ENCODE measurements at regions not wholly inside any gene's neighbourhood (a gene's known extent, or its start where the extent isn't known, plus 50 kb on each side); places are given as distances from the start of the nearest gene placed in this dataset.
A peak's percentile ranks its signal among the peaks of the same experiment; 100 is the strongest.

GRCh38 chr4:71184195-71184781 is 154.5 kb upstream of the SLC4A4 start:
- peak; percentile 43 for TF ChIP-seq CTCF (IDR thresholded peaks at IDR 0.05; ENCODE audit: extremely low read depth, missing control alignments)
- DNase-seq (ENCODE audit: low spot score) = peak; percentile 80

GRCh38 chr4:71185037-71185436 is 153.8 kb upstream of the SLC4A4 start:
- no peak for TF ChIP-seq CTCF (IDR thresholded peaks at IDR 0.05; ENCODE audit: extremely low read depth, missing control alignments)
- DNase-seq (ENCODE audit: low spot score) = no peak

GRCh38 chr4:71186257-71186565 is 152.6 kb upstream of the SLC4A4 start:
- no peak for DNase-seq (ENCODE audit: low spot score)
- no peak for TF ChIP-seq CTCF (IDR thresholded peaks at IDR 0.05; ENCODE audit: extremely low read depth, missing control alignments)

- DNase-seq (ENCODE audit: low spot score) = peak; percentile 59
Measured at GRCh38 chr4:71186566-71187403, 152.0 kb upstream of the SLC4A4 start.

GRCh38 chr4:71187404-71188155 is 151.2 kb upstream of the SLC4A4 start:
- no peak for DNase-seq (ENCODE audit: low spot score)
- no peak for TF ChIP-seq CTCF (IDR thresholded peaks at IDR 0.05; ENCODE audit: extremely low read depth, missing control alignments)

More at GRCh38 chr4:71186566-71187403, 152.0 kb upstream of the SLC4A4 start:
- TF ChIP-seq CTCF (IDR thresholded peaks at IDR 0.05; ENCODE audit: extremely low read depth, missing control alignments) = no peak

GRCh38 chr4:71188156-71188640 is 150.6 kb upstream of the SLC4A4 start:
- DNase-seq (ENCODE audit: low spot score) = no peak
- no peak for TF ChIP-seq CTCF (IDR thresholded peaks at IDR 0.05; ENCODE audit: extremely low read depth, missing control alignments)

GRCh38 chr4:71188951-71189350 is 149.9 kb upstream of the SLC4A4 start:
- TF ChIP-seq CTCF (IDR thresholded peaks at IDR 0.05; ENCODE audit: extremely low read depth, missing control alignments) = no peak

More at GRCh38 chr4:71188951-71189350, 149.9 kb upstream of the SLC4A4 start:
- DNase-seq (ENCODE audit: low spot score) = no peak
